Skeletal muscle cell (primary cell): ENCODE measurements at regions not wholly inside any gene's neighbourhood (a gene's known extent, or its start where the extent isn't known, plus 50 kb on each side); places are given as distances from the start of the nearest gene placed in this dataset.
A peak's percentile ranks its signal among the peaks of the same experiment; 100 is the strongest.
"Not testable (repeated sequence)": the region's sequence is repeated elsewhere in the genome, so short reads cannot be mapped to it uniquely, and the experiment has no call there.

Experiments
- DNase-seq: peaks from one replicate; pipeline ENCODE4 v3.0.0-alpha.2; 2010; ENCODE audit warnings: low read depth
- H3K4me3 ChIP-seq: 2 replicates; pipeline ENCODE4 v1.5.1; 2011; ENCODE audit warnings: low read depth, mild to moderate bottlenecking, control low read depth, low read length, moderate library complexity

DNA sequence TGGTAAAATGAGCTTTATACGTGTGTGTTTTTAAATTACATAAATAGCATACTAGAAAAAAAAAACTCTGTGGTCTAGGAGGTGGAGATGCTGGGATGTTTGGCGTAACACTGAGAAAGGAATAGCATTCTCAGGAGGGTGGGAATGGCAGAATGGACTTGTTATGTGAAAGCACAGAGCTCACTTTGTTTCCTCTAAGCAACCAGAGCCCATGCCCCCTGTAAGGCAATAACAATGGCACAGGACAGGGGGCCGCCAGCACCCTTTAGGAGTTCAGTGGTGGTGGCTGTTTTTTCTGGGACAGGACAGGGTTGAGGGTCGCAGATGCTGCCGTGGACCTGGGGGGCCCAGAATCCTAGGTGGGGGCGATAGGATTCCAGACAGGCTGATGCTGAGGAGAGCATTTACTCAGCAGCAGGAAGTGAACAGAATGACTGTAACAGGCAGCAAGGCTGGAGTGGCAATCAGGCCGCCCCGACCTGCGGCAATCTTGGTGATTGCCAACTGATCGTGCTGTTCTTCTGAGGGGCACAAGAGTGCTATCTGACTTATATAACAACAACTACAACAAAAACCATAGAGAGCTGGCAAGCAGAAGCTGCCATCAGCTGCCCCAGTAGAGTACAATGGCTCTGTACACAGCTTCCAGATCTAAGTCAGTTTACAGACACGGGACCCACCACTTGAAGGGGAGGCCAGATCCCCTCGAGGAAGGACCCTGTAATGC is 160.4 kb downstream of the UACA start:
- H3K4me3 ChIP-seq, result no peak overlapping the region
- DNase-seq, result no peak

DNA sequence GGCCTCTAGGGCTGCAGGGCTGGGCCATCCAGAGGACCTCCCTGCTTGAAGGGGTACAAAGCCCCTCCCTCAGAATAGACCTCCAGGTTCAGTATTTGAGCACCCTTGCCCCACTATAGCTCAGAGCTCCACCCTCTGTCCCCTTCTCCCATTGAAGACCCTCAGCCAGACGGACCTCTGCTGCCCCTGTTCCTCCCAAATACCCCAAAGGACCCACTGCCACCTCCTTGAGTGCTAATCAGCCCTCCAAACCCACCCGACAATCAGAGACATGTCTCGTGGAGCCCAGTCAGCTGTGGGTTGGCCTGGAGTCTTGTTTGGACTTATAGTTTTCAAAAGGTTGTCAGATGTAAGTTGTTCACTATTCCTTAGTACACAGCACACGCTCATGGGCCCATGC is 161.1 kb downstream of the UACA start:
- no peak for DNase-seq
- no peak overlapping the region for H3K4me3 ChIP-seq

DNA sequence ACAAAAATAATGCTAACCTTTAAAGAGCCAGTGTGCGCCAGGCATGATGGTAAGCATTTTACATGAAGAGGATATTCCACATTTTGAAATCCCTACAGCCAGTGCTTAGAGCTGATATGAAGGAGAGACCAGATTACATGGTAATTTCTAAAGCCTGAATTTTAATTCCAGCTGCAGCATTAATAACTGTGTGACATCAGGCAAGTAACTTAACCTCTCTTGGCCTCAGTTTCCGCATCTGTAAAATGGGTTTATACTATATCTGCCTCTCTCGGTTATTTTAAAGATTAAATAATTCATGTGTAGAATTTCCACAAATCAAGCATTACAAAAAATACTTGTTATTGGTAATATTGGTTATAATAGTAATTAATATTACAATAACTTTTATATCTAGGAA is 165.4 kb downstream of the UACA start:
- no peak for DNase-seq
- no peak overlapping the region for H3K4me3 ChIP-seq

DNA sequence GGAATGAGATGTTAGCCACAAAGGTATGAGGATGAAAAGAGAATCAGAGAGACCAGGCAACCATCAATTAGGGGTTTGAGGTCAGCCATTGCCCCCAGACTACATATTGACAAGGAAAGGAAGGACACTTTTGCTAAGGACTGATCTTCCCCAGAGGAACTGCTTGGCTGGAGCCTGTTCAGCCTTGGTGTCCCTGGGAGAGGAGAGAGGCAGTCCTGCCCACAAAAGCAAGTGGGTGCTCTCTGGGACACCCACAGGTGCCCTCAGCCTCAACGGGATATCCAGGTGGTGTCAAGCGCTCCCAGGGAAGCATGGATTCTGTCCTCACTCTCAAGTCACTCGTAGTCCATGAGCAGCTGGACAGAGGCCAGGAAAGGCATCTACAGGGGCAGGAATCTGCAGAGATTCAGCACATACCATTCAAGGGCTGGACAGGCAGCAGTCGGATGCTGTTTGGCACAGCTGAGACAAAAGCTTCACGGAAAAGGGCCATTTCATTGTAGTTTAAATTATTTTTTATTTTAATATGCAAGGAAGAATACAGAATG is 166.2 kb downstream of the UACA start:
- H3K4me3 ChIP-seq, result no peak overlapping the region
- DNase-seq, result no peak

DNA sequence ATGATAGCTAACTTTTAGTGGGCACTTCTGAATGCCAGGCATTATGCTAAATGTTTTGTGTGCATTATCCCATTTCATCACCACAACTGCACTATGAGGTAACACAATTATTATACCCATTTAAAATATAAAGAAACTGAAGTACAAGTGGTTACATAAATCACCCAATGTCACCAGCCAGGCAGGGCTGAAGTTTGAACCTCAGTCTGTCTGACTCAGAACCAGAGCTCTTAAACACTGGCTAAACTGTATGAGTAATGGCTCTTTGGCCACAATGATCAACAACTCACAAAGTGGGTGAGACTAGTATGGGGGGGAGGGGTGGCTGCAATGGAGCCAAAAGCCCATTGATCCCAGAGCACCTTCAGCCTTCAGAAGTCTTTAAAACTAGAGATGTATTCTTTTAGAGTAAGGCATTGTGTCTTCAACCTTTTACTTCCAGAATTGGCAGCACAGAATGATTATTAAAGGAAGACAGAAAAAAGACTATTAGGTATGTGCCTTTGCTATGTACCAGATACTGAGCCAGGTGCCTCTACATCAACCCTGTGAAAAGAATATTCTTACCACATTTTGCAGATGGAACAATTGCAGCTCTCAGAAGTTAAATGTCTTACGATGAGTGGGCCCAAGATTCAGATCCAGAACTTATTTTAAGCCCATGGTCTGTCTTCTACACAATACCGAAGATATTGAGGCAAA is 166.9 kb downstream of the UACA start:
- DNase-seq, result peak; percentile 72
- no peak overlapping the region for H3K4me3 ChIP-seq

DNA sequence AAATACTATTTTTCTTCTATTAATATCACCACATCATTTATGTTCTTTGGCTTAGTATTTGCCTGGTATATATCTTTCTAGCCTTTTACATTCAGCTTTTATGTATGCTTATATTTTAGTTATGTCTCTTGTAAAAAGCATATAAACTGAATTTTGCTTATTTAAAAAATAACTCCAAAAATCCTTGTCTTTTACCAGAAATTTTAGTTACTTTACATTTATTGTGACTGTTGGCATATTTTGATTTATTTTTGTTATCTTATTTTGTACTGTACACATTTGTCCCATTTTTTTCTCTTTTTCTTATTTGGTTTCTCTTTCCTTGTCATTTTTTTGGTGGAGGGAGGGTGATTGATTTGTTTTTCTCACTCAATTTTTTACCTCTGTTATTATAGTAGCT is 169.6 kb downstream of the UACA start:
- DNase-seq, result no peak
- H3K4me3 ChIP-seq, result no peak overlapping the region

DNA sequence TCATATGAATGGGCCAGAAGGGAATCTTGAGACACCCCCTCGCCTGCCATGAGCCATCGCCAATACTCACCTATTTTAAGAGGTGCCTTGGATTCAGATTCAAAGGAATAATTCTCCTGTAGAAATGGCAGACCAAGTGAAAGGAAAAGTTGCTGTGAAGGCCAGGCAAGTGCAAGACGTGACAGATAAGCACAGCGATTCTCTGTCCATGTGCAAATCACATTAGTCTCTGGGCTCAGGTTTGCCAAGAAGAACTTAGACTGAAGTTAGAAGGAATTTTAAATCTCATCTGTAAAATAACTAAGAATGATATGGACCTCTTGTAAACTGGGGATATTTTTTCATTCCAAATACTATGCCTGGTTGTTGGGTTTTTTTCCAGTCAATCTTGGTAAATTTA is 173.6 kb downstream of the UACA start:
- DNase-seq, result no peak
- no peak overlapping the region for H3K4me3 ChIP-seq

DNA sequence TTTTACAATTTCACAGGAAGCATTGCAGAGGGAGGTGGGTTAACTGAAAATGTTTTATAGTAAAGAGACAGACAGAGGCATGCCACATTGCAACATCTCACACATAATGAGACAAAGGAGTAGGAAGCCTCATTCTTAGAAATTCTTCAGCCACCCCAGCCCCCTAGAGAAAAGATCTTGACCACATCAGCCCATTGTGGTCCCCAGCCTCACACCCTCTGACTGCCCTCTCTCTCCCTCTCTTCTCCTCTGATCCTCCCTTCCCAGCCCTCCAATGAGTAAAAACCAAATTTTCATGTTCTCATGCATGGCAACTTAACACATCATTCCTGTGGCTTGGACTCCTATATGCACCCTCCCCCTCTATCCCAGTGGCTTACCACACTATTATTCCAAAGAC is 174.1 kb downstream of the UACA start:
- H3K4me3 ChIP-seq, result no peak overlapping the region
- peak; percentile 92 for DNase-seq

DNA sequence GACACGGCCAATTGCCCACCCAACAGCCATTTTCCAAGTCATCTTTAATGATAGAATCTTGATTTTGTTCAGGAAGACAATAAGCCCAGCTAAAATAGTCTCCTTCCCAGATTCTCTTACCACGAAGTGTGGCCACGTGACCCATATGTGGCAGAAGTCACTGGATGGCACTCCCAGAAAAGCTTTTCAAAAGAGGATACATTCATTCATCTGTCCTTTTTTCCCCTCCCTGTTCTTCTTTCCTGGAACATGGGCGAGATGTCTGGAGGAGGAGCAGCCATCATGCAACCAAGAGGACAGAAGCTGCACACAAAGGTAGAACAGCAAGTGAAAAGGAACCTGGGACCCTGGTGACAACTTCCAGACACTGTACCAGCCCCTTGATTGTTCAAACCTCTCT is 174.7 kb downstream of the UACA start:
- H3K4me3 ChIP-seq, result no peak overlapping the region
- no peak for DNase-seq

DNA sequence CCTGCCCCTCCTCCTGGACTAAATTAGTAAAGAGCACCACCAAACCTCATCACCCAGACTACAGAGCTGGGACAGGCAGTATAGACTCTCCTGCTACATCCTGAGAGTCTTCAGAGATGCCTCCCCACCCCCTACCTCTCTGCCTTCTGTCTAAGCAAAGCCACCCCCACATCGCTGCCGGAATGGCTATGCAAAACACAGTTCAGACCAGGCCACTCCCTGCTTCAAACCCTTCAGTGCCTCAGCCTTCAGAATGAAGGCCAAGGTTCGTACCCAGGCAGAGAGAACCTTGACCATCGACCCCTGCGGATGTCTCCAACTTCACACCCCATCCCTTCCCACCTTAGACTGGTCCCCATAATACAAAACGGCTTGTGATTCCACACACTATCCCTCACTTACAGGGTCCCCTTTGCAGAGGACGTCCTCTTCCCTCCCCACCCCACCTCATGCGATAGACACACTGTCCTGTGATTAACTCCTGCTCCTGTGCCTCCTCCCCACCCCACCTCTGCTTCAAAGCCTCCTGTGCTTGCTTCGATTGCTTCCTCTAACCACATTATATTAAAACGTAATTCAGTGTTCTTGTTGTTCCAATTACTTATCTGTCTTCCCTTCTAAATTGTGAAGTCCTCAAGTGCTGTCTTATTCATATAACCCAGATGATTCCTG is 175.3 kb downstream of the UACA start:
- no peak overlapping the region for H3K4me3 ChIP-seq
- no peak for DNase-seq

DNA sequence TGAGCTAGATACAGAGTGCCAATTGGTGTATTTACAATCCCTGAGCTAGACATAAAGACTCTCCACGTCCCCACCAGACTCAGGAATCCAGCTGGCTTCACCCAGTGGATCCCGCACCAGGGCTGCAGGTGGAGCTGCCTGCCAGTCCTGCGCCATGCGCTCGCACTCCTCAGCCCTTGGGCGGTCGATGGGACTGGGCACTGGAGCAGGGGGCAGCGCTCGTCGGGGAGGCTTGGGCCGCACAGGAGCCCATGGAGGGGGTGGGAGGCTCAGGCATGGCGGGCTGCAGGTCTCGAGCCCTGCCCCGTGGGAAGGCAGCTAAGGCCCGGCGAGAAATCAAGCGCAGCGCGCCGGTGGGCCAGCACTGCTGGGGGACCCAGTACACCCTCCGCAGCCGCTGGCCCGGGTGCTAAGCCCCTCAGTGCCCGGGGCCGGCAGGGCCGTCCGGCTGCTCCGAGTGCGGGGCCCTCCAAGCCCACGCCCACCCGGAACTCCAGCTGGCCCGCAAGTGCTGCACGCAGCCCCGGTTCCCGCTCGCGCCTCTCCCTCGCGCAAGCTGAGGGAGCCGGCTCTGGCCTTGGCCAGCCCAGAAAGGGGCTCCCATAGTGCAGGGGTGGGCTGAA is 176.2 kb downstream of the UACA start:
- DNase-seq, H3K4me3 ChIP-seq: not testable (repeated sequence)

DNA sequence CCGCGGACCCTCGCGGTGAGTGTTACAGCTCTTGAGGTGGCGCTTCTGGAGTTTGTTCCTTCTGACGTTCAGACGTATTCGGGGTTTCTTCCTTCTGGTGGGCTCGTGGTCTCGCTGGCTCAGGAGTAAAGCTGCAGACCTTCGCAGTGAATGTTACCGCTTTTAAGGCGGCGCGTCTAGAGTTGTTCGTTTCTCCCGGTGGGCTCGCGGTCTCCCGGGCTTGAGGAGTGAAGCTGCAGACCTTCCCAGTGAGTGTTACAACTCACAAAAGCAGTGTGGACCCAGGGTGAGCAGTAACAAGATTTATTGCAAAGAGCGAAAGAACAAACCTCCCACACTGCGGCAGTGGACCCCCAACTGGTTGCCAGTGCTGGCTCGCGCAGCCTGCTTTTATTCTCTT is 177.1 kb downstream of the UACA start:
- DNase-seq, result no peak
- no peak overlapping the region for H3K4me3 ChIP-seq

DNA sequence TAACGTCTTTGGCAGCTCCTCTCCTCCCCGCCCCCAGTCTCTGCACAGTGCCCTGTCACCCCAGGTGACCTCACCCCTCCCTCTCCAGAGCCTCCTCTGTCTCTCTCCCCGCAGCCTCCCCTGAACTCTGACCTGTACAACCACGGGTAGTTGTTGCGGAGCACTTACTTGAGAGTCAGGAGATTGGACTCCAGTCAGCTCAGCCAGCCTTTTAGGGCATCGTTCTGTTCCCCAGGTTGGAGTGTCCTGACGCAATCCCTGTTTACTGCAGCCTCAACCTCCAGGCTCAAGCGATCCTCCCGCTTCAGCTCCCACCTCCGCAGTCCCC is 177.7 kb downstream of the UACA start:
- H3K4me3 ChIP-seq, result no peak overlapping the region
- no peak for DNase-seq

DNA sequence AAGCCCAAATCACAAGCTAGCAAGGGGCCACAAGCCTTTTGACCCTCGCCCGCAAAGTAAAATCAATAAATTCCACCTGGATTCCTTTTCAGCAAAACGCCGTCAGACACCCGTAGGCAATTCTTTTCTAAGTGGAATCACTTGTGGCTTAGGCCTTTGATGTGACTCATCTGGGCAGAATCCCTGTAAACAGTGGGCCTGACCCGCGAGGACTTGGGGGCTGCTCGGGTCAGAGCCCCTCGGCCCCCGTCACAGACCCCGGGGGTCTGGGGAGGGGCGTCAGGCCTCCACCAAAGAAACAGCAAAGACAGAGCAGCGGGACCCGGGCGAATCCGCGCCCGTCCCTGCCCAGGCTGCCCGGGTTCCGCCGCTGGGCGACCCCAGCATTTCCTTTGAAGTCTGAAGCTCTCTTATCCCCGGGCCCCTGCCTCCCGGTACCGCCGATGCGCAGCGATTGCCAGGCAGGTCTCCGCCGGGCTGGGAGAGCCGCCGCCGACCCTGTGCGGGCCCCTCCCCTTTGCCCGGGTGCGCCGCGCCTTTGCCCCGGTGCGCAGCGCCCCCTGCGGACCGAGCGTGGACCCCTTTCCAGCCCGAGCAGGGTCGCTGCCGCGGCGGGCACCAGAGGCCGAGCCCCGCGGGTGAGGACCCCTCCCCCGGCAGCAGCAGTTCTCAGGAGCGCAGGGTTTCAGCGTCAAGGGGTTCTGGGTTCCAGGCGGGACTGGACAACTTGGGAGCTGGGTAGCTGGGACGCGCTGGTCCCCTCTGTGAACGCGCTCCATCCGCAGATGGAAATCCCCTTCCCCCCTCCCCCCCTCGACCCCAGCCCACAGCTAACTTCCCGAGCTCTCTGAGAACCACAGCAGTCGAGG is 178.3 kb downstream of the UACA start:
- DNase-seq, result no peak
- H3K4me3 ChIP-seq, result peak overlapping the region; percentile 22

DNA sequence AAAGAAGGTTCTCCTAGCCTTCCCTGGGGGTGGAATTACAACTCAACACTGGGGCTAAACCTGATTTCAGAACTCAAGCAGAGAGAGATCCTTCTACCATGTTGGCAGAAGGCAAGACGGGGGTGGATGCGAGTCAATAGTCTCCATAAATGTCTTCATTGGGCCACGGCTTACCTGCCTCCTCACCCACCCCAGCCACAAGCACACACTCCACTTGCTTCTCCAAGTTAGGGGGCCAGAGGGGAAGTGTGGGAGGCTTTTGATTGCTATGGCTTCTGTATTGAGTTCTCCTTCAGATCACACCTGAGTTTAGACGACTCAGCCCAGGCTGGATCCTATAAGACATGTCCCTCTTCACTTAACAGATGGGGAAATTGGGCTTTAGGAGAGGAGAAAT is 178.9 kb downstream of the UACA start:
- H3K4me3 ChIP-seq, result no peak overlapping the region
- no peak for DNase-seq

DNA sequence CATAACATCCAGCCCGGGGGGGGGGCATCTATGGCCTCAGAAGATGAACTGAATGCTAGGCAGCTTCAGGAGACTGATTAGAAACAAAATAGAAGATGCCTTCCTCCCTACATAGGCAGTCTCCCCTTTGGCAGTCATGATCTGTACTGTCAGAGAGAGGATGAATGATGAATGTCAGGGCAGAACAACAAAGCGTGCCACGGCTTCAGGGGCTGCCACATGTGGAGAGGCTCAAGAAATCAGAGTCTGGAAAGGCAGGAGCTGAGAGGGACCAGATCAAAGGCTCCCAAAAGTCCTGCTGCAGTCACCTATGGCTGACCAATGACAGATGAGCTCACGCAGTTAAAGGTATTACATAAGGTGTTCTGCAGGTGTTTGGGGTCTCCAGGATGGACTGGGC is 180.4 kb downstream of the UACA start:
- H3K4me3 ChIP-seq, result no peak overlapping the region
- DNase-seq, result no peak

DNA sequence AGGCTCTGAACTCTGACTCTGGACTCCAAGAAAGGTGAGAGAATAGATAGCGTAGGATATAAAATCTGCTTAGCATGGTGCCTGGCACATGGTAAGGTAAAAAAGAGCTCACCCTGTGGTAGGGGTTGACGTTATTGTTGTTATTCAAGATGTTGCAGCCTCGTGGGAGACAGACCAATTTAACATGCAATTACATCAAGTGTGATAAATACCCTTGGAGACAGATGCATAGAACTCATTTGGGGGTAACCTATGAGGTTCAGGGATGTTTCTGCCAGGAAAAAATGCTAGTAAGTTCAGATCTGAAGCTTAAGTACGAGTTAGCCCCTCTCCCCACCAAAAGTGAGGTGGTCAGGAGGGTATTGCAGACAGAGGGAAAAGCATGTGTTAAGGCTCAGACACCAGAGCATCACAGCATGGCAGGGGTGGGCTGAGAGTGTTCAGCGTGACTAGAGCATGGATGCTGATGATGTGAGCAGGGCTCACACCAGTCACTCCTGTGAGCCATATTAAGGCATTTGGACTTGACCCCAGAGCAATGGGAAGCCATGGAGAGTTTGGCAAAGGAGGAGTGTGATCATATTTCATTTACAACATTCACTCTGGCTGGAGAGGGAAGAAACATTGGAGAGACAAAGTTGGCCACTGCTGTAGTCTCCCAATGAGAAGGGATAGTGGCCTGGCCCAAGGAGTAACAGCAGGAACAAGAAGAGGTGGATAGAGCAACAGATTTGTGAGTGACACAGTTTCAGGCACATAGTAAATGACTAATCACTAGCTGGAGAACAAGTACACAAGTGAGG is 181.0 kb downstream of the UACA start:
- no peak for DNase-seq
- no peak overlapping the region for H3K4me3 ChIP-seq

DNA sequence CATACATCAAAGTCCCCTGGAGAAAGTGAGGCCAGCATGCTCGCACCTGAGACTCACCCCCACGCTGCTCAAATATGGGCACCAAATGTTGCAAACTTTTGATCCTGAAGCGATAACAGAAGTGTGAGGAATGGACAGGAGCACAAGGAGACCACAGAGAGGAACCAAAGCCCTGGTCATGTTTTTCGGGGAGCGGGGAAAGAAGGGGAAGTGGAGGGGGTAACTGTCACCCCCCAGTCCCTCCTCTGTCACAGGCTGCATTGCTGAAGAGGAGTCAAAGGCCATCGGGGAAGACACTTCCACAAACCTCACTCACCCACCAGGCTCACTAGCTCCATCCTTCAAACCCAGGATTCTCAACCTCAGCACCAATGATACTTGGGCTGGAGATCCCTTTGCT is 182.4 kb downstream of the UACA start:
- DNase-seq, result no peak
- no peak overlapping the region for H3K4me3 ChIP-seq

DNA sequence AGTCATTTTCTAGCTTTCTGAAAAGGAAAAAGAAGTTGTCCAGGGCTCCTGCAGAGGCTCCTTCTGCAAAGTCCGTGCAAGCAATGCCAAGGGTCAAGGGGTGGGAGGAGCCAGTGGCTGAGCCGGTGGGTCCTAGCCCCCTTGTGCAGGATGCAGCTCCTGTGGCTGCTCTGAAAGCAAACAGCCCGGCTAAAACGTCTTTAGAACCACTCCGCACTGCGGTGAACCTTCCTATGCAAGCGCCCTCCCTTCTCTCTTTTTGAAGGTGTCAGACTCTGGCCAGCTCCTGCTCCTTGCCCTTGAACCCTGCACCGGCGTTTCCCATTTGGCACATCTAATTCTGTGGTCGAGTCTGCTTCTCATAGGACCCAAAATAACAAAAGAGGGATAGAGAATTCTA is 183.1 kb downstream of the UACA start:
- no peak for DNase-seq

More for the DNA sequence above, 183.1 kb downstream of the UACA start:
- no peak overlapping the region for H3K4me3 ChIP-seq
